BLaER1 (cell line): ENCODE measurements at regions not wholly inside any gene's neighbourhood (a gene's known extent, or its start where the extent isn't known, plus 50 kb on each side); places are given as distances from the start of the nearest gene placed in this dataset.

Experiments
- H3K27ac ChIP-seq: shearing (Covaris generic); formaldehyde crosslinking; 2 replicates; pipeline ENCODE4 v1.8.1; 2022
- H3K27me3 ChIP-seq: shearing (Covaris generic); formaldehyde crosslinking; 2 replicates; pipeline ENCODE4 v1.8.1; 2022
- H3K36me3 ChIP-seq: shearing (Covaris generic); formaldehyde crosslinking; 2 replicates; pipeline ENCODE4 v1.8.1; 2022
- H3K4me1 ChIP-seq: shearing (Covaris generic); formaldehyde crosslinking; 2 replicates; pipeline ENCODE4 v1.8.1; 2022
- H3K4me2 ChIP-seq: shearing (Covaris generic); formaldehyde crosslinking; 2 replicates; pipeline ENCODE4 v1.8.1; 2022
- H3K4me3 ChIP-seq: shearing (Covaris generic); formaldehyde crosslinking; 2 replicates; pipeline ENCODE4 v1.8.1; 2022
- H3K9ac ChIP-seq: shearing (Covaris generic); formaldehyde crosslinking; 2 replicates; pipeline ENCODE4 v1.8.1; 2022
- H3K9me3 ChIP-seq: shearing (Covaris generic); formaldehyde crosslinking; 2 replicates; pipeline ENCODE4 v1.8.1; 2022
- H4K20me1 ChIP-seq: shearing (Covaris generic); formaldehyde crosslinking; 2 replicates; pipeline ENCODE4 v1.8.1; 2022
- Cebpa-rat ChIP-seq: shearing (Covaris generic); IDR thresholded peaks from 2 replicates; pipeline ENCODE4 v1.8.1; 2022

DNA sequence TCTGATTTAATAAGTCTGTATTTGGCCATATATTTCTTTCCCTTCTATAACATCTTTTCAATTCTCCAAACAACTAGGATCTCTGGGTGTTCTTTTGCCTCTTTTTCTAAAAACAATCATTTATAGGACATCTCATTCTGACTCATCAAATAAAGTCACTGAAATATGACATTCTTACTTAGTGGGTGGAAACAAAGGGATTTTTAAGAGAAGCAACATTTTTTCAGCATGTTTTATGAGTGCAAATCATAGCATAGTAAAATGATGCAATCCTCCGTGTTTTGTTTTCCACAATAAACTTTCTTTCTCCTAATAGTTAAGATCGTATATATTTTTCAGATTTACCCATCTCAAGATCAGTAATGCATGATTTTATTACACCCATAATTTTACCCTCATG lies 179.8 kb downstream of the SPCS3 start:
- Histone ChIP-seq H3K9ac (no peak overlapping the region), H3K4me3 (no peak overlapping the region), H3K27me3 (no peaks in the 10 kb centered on the region), H3K4me1 (no peaks in the 10 kb centered on the region), H3K27ac (no peak overlapping the region), H3K4me2 (no peak overlapping the region), H3K9me3 (no peaks in the 10 kb centered on the region), H4K20me1 (no peaks in the 10 kb centered on the region), H3K36me3 (no peaks in the 10 kb centered on the region)
- TF ChIP-seq Cebpa-rat = no peak

GRCh38 chr4:176500894-176501293 lies 181.1 kb downstream of the SPCS3 start:
- H3K27ac ChIP-seq = no peak overlapping the region
- H3K4me3 ChIP-seq = no peak overlapping the region
- no peak for TF ChIP-seq Cebpa-rat
- H3K9ac ChIP-seq = no peak overlapping the region
- no peaks in the 10 kb centered on the region for H3K9me3 ChIP-seq
- H3K4me1 ChIP-seq = no peaks in the 10 kb centered on the region
- H4K20me1 ChIP-seq = no peaks in the 10 kb centered on the region
- H3K4me2 ChIP-seq = no peak overlapping the region
- H3K27me3 ChIP-seq = no peaks in the 10 kb centered on the region
- H3K36me3 ChIP-seq = no peaks in the 10 kb centered on the region

DNA sequence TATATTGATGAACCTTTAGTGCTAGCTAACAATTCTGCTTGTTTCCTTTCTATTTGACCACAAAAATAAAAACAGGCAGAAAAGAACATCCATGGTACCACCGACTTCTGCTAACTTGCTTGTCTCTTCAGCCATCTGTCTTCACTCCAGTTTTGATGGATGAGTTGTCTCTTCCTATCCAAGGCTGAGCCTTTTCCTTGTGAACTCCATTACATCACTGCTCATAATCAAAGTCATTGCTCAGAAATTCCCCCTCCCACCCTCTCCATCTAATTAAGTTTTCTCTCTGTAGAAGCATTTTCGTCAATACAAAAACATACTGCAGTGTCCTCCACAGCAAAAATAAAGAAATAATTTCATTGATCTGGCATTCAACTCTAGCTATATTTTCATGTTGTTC lies 184.4 kb downstream of the SPCS3 start:
- Histone ChIP-seq H3K27me3 (no peaks in the 10 kb centered on the region), H3K9ac (no peak overlapping the region), H3K9me3 (no peaks in the 10 kb centered on the region), H3K36me3 (no peaks in the 10 kb centered on the region), H3K4me1 (no peaks in the 10 kb centered on the region), H3K4me2 (no peak overlapping the region), H3K27ac (no peak overlapping the region), H4K20me1 (no peaks in the 10 kb centered on the region), H3K4me3 (no peak overlapping the region)
- no peak for TF ChIP-seq Cebpa-rat

- H3K36me3 ChIP-seq = no peaks in the 10 kb centered on the region
- TF ChIP-seq Cebpa-rat = no peak
- no peak overlapping the region for H3K4me3 ChIP-seq
- no peak overlapping the region for H3K4me2 ChIP-seq
- H3K9ac ChIP-seq = no peak overlapping the region
- no peaks in the 10 kb centered on the region for H3K4me1 ChIP-seq
- H3K9me3 ChIP-seq = no peaks in the 10 kb centered on the region
- no peaks in the 10 kb centered on the region for H4K20me1 ChIP-seq
- H3K27me3 ChIP-seq = no peaks in the 10 kb centered on the region
- H3K27ac ChIP-seq = no peak overlapping the region
Observed at GRCh38 chr4:176507845-176508533, 188.2 kb downstream of the SPCS3 start.

GRCh38 chr4:176508780-176509331 lies 189.1 kb downstream of the SPCS3 start:
- Histone ChIP-seq H4K20me1 (no peaks in the 10 kb centered on the region), H3K4me2 (no peak overlapping the region), H3K36me3 (no peaks in the 10 kb centered on the region), H3K9ac (no peak overlapping the region), H3K4me1 (no peaks in the 10 kb centered on the region), H3K9me3 (no peaks in the 10 kb centered on the region), H3K27ac (no peak overlapping the region), H3K4me3 (no peak overlapping the region), H3K27me3 (no peaks in the 10 kb centered on the region)
- TF ChIP-seq Cebpa-rat = no peak

GRCh38 chr4:176525576-176525975 lies 205.8 kb downstream of the SPCS3 start:
- H3K4me3 ChIP-seq = no peak overlapping the region
- H3K9ac ChIP-seq = no peak overlapping the region
- no peaks in the 10 kb centered on the region for H3K9me3 ChIP-seq
- H3K27ac ChIP-seq = no peak overlapping the region
- no peak for TF ChIP-seq Cebpa-rat
- H3K27me3 ChIP-seq = no peaks in the 10 kb centered on the region
- no peak overlapping the region for H3K4me2 ChIP-seq
- H3K4me1 ChIP-seq = no peaks in the 10 kb centered on the region
- no peaks in the 10 kb centered on the region for H4K20me1 ChIP-seq
- H3K36me3 ChIP-seq = no peaks in the 10 kb centered on the region

GRCh38 chr4:176526704-176527103 lies 206.9 kb downstream of the SPCS3 start:
- no peaks in the 10 kb centered on the region for H3K4me1 ChIP-seq
- H3K27ac ChIP-seq = no peak overlapping the region
- no peaks in the 10 kb centered on the region for H3K9me3 ChIP-seq
- no peak overlapping the region for H3K4me2 ChIP-seq
- H3K9ac ChIP-seq = no peak overlapping the region
- H3K36me3 ChIP-seq = no peaks in the 10 kb centered on the region
- H3K27me3 ChIP-seq = no peaks in the 10 kb centered on the region
- no peaks in the 10 kb centered on the region for H4K20me1 ChIP-seq
- TF ChIP-seq Cebpa-rat = no peak
- no peak overlapping the region for H3K4me3 ChIP-seq

DNA sequence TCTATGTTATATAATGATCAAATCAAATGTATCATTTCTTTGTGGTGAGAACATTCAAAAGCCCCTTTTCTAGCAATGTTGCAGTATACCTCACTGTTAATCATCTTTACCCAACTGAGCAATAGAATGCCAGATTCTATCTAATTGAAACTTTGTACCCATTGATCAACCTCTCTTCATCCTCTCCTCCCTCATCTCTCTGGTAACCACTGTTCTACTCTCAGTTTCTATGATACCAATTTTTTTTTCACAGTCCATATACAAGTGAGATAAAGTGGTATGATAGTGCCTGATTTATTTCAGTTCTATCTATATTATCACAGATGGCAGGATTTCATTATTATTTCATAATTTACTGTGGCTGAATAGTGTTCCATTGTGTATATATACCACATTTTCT lies 209.8 kb downstream of the SPCS3 start:
- Histone ChIP-seq H3K9ac (no peak overlapping the region), H3K4me3 (no peak overlapping the region), H3K36me3 (no peaks in the 10 kb centered on the region), H3K27me3 (no peaks in the 10 kb centered on the region), H3K4me2 (no peak overlapping the region), H3K27ac (no peak overlapping the region), H3K9me3 (no peaks in the 10 kb centered on the region), H3K4me1 (no peaks in the 10 kb centered on the region), H4K20me1 (no peaks in the 10 kb centered on the region)
- no peak for TF ChIP-seq Cebpa-rat

DNA sequence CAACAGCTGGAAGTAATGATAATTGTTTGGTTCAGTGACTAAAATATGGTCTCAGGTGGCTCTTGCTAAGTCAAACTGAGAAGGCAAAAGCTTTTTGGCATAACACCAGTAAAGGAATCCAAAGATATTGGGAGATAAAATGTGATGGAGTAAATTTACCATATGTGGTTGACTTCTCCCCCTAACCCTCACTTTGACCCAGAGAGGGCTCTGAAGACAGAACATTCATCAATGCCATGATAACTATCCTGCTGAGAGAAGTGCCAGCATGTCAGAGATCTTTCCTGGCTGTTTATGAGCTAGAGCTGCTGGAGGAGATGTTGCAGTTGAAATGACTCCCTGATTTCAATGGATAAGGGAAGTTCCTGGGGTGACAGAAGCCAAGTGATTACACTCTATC lies 213.4 kb downstream of the SPCS3 start:
- no peaks in the 10 kb centered on the region for H3K9me3 ChIP-seq
- H3K4me2 ChIP-seq = no peak overlapping the region
- H3K4me1 ChIP-seq = no peaks in the 10 kb centered on the region
- TF ChIP-seq Cebpa-rat = no peak
- no peaks in the 10 kb centered on the region for H3K36me3 ChIP-seq
- H3K4me3 ChIP-seq = no peak overlapping the region
- no peak overlapping the region for H3K9ac ChIP-seq
- no peak overlapping the region for H3K27ac ChIP-seq
- no peaks in the 10 kb centered on the region for H4K20me1 ChIP-seq
- H3K27me3 ChIP-seq = no peaks in the 10 kb centered on the region

- H3K4me3 ChIP-seq = no peak overlapping the region
- no peaks in the 10 kb centered on the region for H4K20me1 ChIP-seq
- H3K4me2 ChIP-seq = no peak overlapping the region
- H3K27me3 ChIP-seq = no peaks in the 10 kb centered on the region
- no peak overlapping the region for H3K9ac ChIP-seq
- no peaks in the 10 kb centered on the region for H3K36me3 ChIP-seq
- no peak overlapping the region for H3K27ac ChIP-seq
- H3K4me1 ChIP-seq = no peaks in the 10 kb centered on the region
- TF ChIP-seq Cebpa-rat = no peak
- H3K9me3 ChIP-seq = no peaks in the 10 kb centered on the region
Observed at GRCh38 chr4:176534566-176534965, 214.8 kb downstream of the SPCS3 start.
